ENCODE measurements at regions not wholly inside any gene's neighbourhood (a gene's known extent, or its start where the extent isn't known, plus 50 kb on each side); places are given as distances from the start of the nearest gene placed in this dataset.

DNA sequence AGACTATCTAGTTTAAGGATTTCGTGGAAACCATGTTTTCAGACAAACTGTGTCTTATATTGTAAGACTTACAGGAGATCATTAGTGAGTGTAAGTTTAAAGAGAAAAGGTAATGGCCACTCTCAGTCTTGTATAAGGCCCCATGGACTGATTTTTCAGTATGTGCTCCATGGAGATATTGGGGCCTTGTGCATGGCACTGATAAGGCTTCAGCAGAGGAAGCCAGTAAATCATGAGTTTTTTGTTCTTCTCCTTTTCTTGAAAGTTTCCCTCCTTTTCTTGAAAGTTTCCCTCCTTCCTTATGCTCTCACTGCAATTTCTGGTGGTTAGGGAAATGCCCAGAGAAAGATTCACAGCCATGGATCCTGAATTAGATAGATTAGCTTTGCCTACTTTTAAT lies 471.3 kb downstream of the LRRC70 start:
- TF ChIP-seq, protein P1, sequence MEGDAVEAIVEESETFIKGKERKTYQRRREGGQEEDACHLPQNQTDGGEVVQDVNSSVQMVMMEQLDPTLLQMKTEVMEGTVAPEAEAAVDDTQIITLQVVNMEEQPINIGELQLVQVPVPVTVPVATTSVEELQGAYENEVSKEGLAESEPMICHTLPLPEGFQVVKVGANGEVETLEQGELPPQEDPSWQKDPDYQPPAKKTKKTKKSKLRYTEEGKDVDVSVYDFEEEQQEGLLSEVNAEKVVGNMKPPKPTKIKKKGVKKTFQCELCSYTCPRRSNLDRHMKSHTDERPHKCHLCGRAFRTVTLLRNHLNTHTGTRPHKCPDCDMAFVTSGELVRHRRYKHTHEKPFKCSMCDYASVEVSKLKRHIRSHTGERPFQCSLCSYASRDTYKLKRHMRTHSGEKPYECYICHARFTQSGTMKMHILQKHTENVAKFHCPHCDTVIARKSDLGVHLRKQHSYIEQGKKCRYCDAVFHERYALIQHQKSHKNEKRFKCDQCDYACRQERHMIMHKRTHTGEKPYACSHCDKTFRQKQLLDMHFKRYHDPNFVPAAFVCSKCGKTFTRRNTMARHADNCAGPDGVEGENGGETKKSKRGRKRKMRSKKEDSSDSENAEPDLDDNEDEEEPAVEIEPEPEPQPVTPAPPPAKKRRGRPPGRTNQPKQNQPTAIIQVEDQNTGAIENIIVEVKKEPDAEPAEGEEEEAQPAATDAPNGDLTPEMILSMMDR (IDR thresholded peaks at IDR 0.05; ENCODE audit: low read length): no peak
- no peak for TF ChIP-seq EZH2 (IDR thresholded peaks at IDR 0.05; ENCODE audit: borderline replicate concordance, low read length)

Data from OCI-LY1 (cell line).